ENCODE measurements at regions not wholly inside any gene's neighbourhood (a gene's known extent, or its start where the extent isn't known, plus 50 kb on each side); places are given as distances from the start of the nearest gene placed in this dataset.

DNA sequence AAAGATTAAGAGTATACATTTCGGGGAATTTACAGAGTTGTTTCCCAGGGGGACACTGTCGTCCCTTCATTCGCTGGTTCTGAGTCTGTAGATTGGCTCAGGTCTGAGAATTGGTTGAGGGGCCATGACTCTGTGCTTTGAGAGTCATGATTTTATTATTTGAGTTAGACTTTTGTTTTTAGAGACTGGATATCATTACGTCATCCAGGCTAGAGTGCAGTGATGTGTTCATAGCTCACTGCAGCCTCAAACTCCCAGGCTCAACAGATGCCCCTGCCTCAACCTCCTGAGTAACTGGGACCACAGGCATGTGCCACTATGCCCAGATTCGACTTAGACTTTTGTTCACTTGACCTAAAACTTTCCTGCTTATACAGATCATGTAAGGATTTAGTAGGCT lies 112.3 kb upstream of the C14orf180 start (continued):
- TF ChIP-seq, protein P1, sequence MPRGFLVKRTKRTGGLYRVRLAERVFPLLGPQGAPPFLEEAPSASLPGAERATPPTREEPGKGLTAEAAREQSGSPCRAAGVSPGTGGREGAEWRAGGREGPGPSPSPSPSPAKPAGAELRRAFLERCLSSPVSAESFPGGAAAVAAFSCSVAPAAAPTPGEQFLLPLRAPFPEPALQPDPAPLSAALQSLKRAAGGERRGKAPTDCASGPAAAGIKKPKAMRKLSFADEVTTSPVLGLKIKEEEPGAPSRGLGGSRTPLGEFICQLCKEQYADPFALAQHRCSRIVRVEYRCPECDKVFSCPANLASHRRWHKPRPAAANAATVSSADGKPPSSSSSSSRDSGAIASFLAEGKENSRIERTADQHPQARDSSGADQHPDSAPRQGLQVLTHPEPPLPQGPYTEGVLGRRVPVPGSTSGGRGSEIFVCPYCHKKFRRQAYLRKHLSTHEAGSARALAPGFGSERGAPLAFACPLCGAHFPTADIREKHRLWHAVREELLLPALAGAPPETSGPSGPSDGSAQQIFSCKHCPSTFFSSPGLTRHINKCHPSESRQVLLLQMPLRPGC (tag by site-specific recombination; IDR thresholded peaks at IDR 0.05) = no peak
- TF ChIP-seq, protein P2, sequence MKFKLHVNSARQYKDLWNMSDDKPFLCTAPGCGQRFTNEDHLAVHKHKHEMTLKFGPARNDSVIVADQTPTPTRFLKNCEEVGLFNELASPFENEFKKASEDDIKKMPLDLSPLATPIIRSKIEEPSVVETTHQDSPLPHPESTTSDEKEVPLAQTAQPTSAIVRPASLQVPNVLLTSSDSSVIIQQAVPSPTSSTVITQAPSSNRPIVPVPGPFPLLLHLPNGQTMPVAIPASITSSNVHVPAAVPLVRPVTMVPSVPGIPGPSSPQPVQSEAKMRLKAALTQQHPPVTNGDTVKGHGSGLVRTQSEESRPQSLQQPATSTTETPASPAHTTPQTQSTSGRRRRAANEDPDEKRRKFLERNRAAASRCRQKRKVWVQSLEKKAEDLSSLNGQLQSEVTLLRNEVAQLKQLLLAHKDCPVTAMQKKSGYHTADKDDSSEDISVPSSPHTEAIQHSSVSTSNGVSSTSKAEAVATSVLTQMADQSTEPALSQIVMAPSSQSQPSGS (tag by site-specific recombination; IDR thresholded peaks at IDR 0.05; ENCODE audit: low read depth) = no peak; the same call in 1 of the 2 replicates

DNA sequence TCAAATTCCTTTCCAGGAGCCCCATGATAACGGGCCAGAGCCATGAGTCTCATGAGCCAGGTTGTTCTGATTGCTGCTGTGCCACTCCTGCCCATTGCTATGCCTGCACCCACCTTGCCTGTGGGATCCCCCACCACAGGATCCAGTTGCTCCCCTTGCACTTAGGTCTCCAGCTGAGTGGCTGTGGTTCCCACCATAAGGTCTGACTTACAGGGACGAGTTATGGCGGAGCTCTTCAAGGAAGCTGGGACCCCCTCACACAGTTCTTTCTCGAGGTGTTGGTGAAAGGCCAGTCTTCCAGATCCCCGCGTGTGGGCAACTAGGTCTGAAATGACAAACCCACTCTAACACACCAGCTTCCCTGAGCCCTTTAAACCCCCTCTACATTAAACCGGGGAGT lies 111.9 kb upstream of the C14orf180 start:
- Histone ChIP-seq H3K27ac (ENCODE audit: extremely low read depth, low read depth, low read length) (no peak overlapping the region), H3K4me1 (ENCODE audit: control insufficient read depth, insufficient read depth, low read length) (no peaks in the 10 kb centered on the region), H3K4me3 (ENCODE audit: low read depth, low read length) (no peak overlapping the region), H3K9me3 (ENCODE audit: control insufficient read depth, insufficient read depth, low read depth, low read length) (no peaks in the 10 kb centered on the region), H3K36me3 (ENCODE audit: control insufficient read depth in 2 of 2, insufficient read depth in 1 of 2, low read length in 2 of 2) (no peaks in the 10 kb centered on the region)
- ChIA-PET CTCF (no interaction called here), POLR2A (no interaction called here)
- TF ChIP-seq MEIS1 (CRISPR knock-in tag; IDR thresholded peaks at IDR 0.05; ENCODE audit: borderline replicate concordance) (no peak), ZNF677 (tag by site-specific recombination; IDR thresholded peaks at IDR 0.05) (no peak), ZFP69B (tag by site-specific recombination; IDR thresholded peaks at IDR 0.05) (no peak), SALL2 (tag by site-specific recombination; IDR thresholded peaks at IDR 0.05; ENCODE audit: borderline replicate concordance) (no peak), ZNF10 (tag by site-specific recombination; IDR thresholded peaks at IDR 0.05) (no peak), ZNF324 (tag by site-specific recombination; IDR thresholded peaks at IDR 0.05) (no peak), ZNF133 (tag by site-specific recombination; IDR thresholded peaks at IDR 0.05) (no peak), ZNF354C (tag by site-specific recombination; IDR thresholded peaks at IDR 0.05; ENCODE audit: borderline replicate concordance, low read depth) (no peak), ZNF596 (tag by site-specific recombination; IDR thresholded peaks at IDR 0.05) (no peak), GLI4 (tag by site-specific recombination; IDR thresholded peaks at IDR 0.05) (no peak), ZNF747 (tag by site-specific recombination; IDR thresholded peaks at IDR 0.05) (no peak), YY2 (tag by site-specific recombination; IDR thresholded peaks at IDR 0.05) (no peak)
- TF ChIP-seq, protein P3, sequence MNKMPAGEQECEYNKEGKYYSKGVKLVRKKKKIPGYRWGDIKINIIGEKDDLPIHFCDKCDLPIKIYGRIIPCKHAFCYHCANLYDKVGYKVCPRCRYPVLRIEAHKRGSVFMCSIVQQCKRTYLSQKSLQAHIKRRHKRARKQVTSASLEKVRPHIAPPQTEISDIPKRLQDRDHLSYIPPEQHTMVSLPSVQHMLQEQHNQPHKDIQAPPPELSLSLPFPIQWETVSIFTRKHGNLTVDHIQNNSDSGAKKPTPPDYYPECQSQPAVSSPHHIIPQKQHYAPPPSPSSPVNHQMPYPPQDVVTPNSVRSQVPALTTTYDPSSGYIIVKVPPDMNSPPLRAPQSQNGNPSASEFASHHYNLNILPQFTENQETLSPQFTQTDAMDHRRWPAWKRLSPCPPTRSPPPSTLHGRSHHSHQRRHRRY (tag by site-specific recombination; IDR thresholded peaks at IDR 0.05) = no peak
- TF ChIP-seq, protein P4, sequence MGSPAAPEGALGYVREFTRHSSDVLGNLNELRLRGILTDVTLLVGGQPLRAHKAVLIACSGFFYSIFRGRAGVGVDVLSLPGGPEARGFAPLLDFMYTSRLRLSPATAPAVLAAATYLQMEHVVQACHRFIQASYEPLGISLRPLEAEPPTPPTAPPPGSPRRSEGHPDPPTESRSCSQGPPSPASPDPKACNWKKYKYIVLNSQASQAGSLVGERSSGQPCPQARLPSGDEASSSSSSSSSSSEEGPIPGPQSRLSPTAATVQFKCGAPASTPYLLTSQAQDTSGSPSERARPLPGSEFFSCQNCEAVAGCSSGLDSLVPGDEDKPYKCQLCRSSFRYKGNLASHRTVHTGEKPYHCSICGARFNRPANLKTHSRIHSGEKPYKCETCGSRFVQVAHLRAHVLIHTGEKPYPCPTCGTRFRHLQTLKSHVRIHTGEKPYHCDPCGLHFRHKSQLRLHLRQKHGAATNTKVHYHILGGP (tag by site-specific recombination; IDR thresholded peaks at IDR 0.05) = no peak
- TF ChIP-seq, protein P5, sequence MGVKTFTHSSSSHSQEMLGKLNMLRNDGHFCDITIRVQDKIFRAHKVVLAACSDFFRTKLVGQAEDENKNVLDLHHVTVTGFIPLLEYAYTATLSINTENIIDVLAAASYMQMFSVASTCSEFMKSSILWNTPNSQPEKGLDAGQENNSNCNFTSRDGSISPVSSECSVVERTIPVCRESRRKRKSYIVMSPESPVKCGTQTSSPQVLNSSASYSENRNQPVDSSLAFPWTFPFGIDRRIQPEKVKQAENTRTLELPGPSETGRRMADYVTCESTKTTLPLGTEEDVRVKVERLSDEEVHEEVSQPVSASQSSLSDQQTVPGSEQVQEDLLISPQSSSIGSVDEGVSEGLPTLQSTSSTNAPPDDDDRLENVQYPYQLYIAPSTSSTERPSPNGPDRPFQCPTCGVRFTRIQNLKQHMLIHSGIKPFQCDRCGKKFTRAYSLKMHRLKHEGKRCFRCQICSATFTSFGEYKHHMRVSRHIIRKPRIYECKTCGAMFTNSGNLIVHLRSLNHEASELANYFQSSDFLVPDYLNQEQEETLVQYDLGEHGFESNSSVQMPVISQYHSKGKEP (tag by site-specific recombination; IDR thresholded peaks at IDR 0.05) = no peak
- TF ChIP-seq, protein P6, sequence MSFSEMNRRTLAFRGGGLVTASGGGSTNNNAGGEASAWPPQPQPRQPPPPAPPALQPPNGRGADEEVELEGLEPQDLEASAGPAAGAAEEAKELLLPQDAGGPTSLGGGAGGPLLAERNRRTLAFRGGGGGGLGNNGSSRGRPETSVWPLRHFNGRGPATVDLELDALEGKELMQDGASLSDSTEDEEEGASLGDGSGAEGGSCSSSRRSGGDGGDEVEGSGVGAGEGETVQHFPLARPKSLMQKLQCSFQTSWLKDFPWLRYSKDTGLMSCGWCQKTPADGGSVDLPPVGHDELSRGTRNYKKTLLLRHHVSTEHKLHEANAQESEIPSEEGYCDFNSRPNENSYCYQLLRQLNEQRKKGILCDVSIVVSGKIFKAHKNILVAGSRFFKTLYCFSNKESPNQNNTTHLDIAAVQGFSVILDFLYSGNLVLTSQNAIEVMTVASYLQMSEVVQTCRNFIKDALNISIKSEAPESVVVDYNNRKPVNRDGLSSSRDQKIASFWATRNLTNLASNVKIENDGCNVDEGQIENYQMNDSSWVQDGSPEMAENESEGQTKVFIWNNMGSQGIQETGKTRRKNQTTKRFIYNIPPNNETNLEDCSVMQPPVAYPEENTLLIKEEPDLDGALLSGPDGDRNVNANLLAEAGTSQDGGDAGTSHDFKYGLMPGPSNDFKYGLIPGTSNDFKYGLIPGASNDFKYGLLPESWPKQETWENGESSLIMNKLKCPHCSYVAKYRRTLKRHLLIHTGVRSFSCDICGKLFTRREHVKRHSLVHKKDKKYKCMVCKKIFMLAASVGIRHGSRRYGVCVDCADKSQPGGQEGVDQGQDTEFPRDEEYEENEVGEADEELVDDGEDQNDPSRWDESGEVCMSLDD (tag by site-specific recombination; IDR thresholded peaks at IDR 0.05) = no peak

Measured in HEK293 (cell line).